HUES6 (cell line): ENCODE measurements at regions not wholly inside any gene's neighbourhood (a gene's known extent, or its start where the extent isn't known, plus 50 kb on each side); places are given as distances from the start of the nearest gene placed in this dataset.

Experiments used
- H3K27ac ChIP-seq: 2 replicates; pipeline ENCODE4 v1.7.0; 2013; ENCODE audit warnings: low read depth, mild to moderate bottlenecking, low read length, inconsistent platforms
- H3K27me3 ChIP-seq: 2 replicates; pipeline ENCODE4 v1.6.1; 2013; ENCODE audit warnings: low read length; ENCODE audit not compliant: control insufficient read depth, insufficient read depth
- H3K36me3 ChIP-seq: 2 replicates; pipeline ENCODE4 v1.6.1; 2013; ENCODE audit warnings: low read length; ENCODE audit not compliant: control insufficient read depth, insufficient read depth
- H3K4me1 ChIP-seq: 2 replicates; pipeline ENCODE4 v1.6.1; 2013; ENCODE audit warnings: low read length; ENCODE audit not compliant: control insufficient read depth, insufficient read depth
- H3K4me3 ChIP-seq: 2 replicates; pipeline ENCODE4 v1.5.1; 2013; ENCODE audit warnings: low read depth, low read length
- H3K9ac ChIP-seq: one replicate; pipeline ENCODE4 v1.6.1; 2013; ENCODE audit warnings: mild to moderate bottlenecking, low read length
- H3K9me3 ChIP-seq: 2 replicates; pipeline ENCODE4 v1.6.1; 2013; ENCODE audit warnings: low read depth, low read length; ENCODE audit not compliant: control insufficient read depth, insufficient read depth

- peaks cover 4% of the 10 kb centered on the region; the same call in 1 of the 2 replicates for H3K4me1 ChIP-seq
- peaks cover 11% of the 10 kb centered on the region for H3K9me3 ChIP-seq
- no peaks in the 10 kb centered on the region for H3K27me3 ChIP-seq
- H3K4me3 ChIP-seq: no peak overlapping the region
- no peak overlapping the region for H3K9ac ChIP-seq
- no peak overlapping the region for H3K27ac ChIP-seq
- H3K36me3 ChIP-seq: no peaks in the 10 kb centered on the region
Observed at GRCh38 chr1:96533820-96534219, 187.8 kb upstream of the PTBP2 start.

- Histone ChIP-seq H3K9me3 (no peaks in the 10 kb centered on the region), H3K4me3 (no peak overlapping the region), H3K27ac (no peak overlapping the region), H3K36me3 (no peaks in the 10 kb centered on the region), H3K27me3 (no peaks in the 10 kb centered on the region), H3K4me1 (peaks cover 4% of the 10 kb centered on the region; the same call in 1 of the 2 replicates), H3K9ac (no peak overlapping the region)
Observed at GRCh38 chr1:96536581-96536980, 185.0 kb upstream of the PTBP2 start.

- H3K9ac ChIP-seq: no peak overlapping the region
- H3K27me3 ChIP-seq: no peaks in the 10 kb centered on the region
- H3K4me1 ChIP-seq: peaks cover 6% of the 10 kb centered on the region; the same call in 1 of the 2 replicates
- no peaks in the 10 kb centered on the region for H3K36me3 ChIP-seq
- no peak overlapping the region for H3K27ac ChIP-seq
- no peaks in the 10 kb centered on the region for H3K9me3 ChIP-seq
- no peak overlapping the region for H3K4me3 ChIP-seq
Observed at GRCh38 chr1:96538111-96538641, 183.4 kb upstream of the PTBP2 start.

- no peaks in the 10 kb centered on the region for H3K27me3 ChIP-seq
- H3K9me3 ChIP-seq: no peaks in the 10 kb centered on the region
- H3K4me3 ChIP-seq: no peak overlapping the region
- H3K9ac ChIP-seq: no peak overlapping the region
- no peaks in the 10 kb centered on the region for H3K36me3 ChIP-seq
- peaks cover 6% of the 10 kb centered on the region; the same call in 1 of the 2 replicates for H3K4me1 ChIP-seq
- no peak overlapping the region for H3K27ac ChIP-seq
Observed at GRCh38 chr1:96538883-96539282, 182.7 kb upstream of the PTBP2 start.

- no peaks in the 10 kb centered on the region for H3K27me3 ChIP-seq
- no peaks in the 10 kb centered on the region for H3K9me3 ChIP-seq
- H3K4me3 ChIP-seq: no peak overlapping the region
- H3K27ac ChIP-seq: no peak overlapping the region
- no peaks in the 10 kb centered on the region for H3K36me3 ChIP-seq
- peaks cover 27% of the 10 kb centered on the region; the same call in 1 of the 2 replicates for H3K4me1 ChIP-seq
- no peak overlapping the region for H3K9ac ChIP-seq
Observed at GRCh38 chr1:96541491-96541890, 180.1 kb upstream of the PTBP2 start.

- H3K9ac ChIP-seq: no peak overlapping the region
- peak overlapping the region; percentile 74 for H3K27ac ChIP-seq
Observed at GRCh38 chr1:96544051-96544830, 177.3 kb upstream of the PTBP2 start.

GRCh38 chr1:96544831-96545221 lies 176.8 kb upstream of the PTBP2 start:
- Histone ChIP-seq H3K4me1 (peaks cover 23% of the 10 kb centered on the region; the same call in 1 of the 2 replicates), H3K4me3 (no peak overlapping the region; the same call in 1 of the 2 replicates), H3K36me3 (no peaks in the 10 kb centered on the region), H3K9ac (no peak overlapping the region), H3K9me3 (no peaks in the 10 kb centered on the region), H3K27ac (peak overlapping the region; percentile 74), H3K27me3 (no peaks in the 10 kb centered on the region)

More at GRCh38 chr1:96544051-96544830, 177.3 kb upstream of the PTBP2 start:
- no peaks in the 10 kb centered on the region for H3K9me3 ChIP-seq
- no peaks in the 10 kb centered on the region for H3K27me3 ChIP-seq
- H3K36me3 ChIP-seq: no peaks in the 10 kb centered on the region
- no peak overlapping the region; the same call in 1 of the 2 replicates for H3K4me3 ChIP-seq
- H3K4me1 ChIP-seq: peaks cover 23% of the 10 kb centered on the region; the same call in 1 of the 2 replicates

- Histone ChIP-seq H3K4me1 (peaks cover 23% of the 10 kb centered on the region; the same call in 1 of the 2 replicates), H3K27me3 (no peaks in the 10 kb centered on the region), H3K9me3 (no peaks in the 10 kb centered on the region), H3K9ac (no peak overlapping the region), H3K4me3 (no peak overlapping the region), H3K36me3 (no peaks in the 10 kb centered on the region), H3K27ac (no peak overlapping the region)
Observed at GRCh38 chr1:96545935-96546656, 175.5 kb upstream of the PTBP2 start.

GRCh38 chr1:96550061-96550460 lies 171.5 kb upstream of the PTBP2 start:
- H3K36me3 ChIP-seq: no peaks in the 10 kb centered on the region
- no peak overlapping the region for H3K9ac ChIP-seq
- H3K27me3 ChIP-seq: no peaks in the 10 kb centered on the region
- H3K27ac ChIP-seq: no peak overlapping the region
- no peaks in the 10 kb centered on the region for H3K9me3 ChIP-seq
- no peak overlapping the region for H3K4me3 ChIP-seq
- H3K4me1 ChIP-seq: peaks cover 14% of the 10 kb centered on the region; the same call in 1 of the 2 replicates

- no peaks in the 10 kb centered on the region for H3K36me3 ChIP-seq
- H3K27ac ChIP-seq: no peak overlapping the region
- H3K9me3 ChIP-seq: no peaks in the 10 kb centered on the region
Observed at GRCh38 chr1:96552451-96552850, 169.1 kb upstream of the PTBP2 start.

GRCh38 chr1:96553811-96554210 lies 167.8 kb upstream of the PTBP2 start:
- H3K4me1 ChIP-seq: peaks cover 9% of the 10 kb centered on the region
- no peak overlapping the region for H3K9ac ChIP-seq
- no peak overlapping the region for H3K27ac ChIP-seq
- no peaks in the 10 kb centered on the region for H3K27me3 ChIP-seq
- H3K9me3 ChIP-seq: no peaks in the 10 kb centered on the region
- no peaks in the 10 kb centered on the region for H3K36me3 ChIP-seq
- no peak overlapping the region for H3K4me3 ChIP-seq

More at GRCh38 chr1:96552451-96552850, 169.1 kb upstream of the PTBP2 start:
- Histone ChIP-seq H3K9ac (no peak overlapping the region), H3K27me3 (no peaks in the 10 kb centered on the region), H3K4me1 (0 out of 2 replicates have a peak, but pooled peaks cover 5% of the 10 kb centered on the region), H3K4me3 (no peak overlapping the region)
